GM21786 (cell line): ENCODE measurements at regions not wholly inside any gene's neighbourhood (a gene's known extent, or its start where the extent isn't known, plus 50 kb on each side); places are given as distances from the start of the nearest gene placed in this dataset.
A peak's percentile ranks its signal among the peaks of the same experiment; 100 is the strongest.

Source experiments
- ATAC-seq: cut with Tn5 transposase; IDR thresholded peaks from one replicate; pipeline ENCODE4 v1.9.1; 2021; ENCODE audit not compliant: unreplicated experiment

- peak; percentile 56 for ATAC-seq
Observed at GRCh38 chr4:169815606-169816005, 57.9 kb upstream of the HPF1 start.

- ATAC-seq = no peak
Observed at GRCh38 chr4:169811476-169811875, 53.7 kb upstream of the HPF1 start.

GRCh38 chr4:169810325-169811323 lies 52.9 kb upstream of the HPF1 start:
- ATAC-seq = peak; percentile 63

GRCh38 chr4:169807934-169808509 lies 50.3 kb upstream of the HPF1 start:
- no peak for ATAC-seq
